ENCODE measurements at regions not wholly inside any gene's neighbourhood (a gene's known extent, or its start where the extent isn't known, plus 50 kb on each side); places are given as distances from the start of the nearest gene placed in this dataset.

GRCh38 chr4:174069848-174070330 is 213.6 kb downstream of the FBXO8 start:
- TF ChIP-seq POLR2A (IDR thresholded peaks at IDR 0.05) (no peak), CTCF (IDR thresholded peaks at IDR 0.05) (no peak), POLR2AphosphoS5 (IDR thresholded peaks at IDR 0.05) (no peak)

Data from transverse colon (tissue), 4 donors.